GM23338 (cell line): ENCODE measurements at regions not wholly inside any gene's neighbourhood (a gene's known extent, or its start where the extent isn't known, plus 50 kb on each side); places are given as distances from the start of the nearest gene placed in this dataset.
A peak's percentile ranks its signal among the peaks of the same experiment; 100 is the strongest.

ENCODE experiments used
- ATAC-seq: fragments of 200-7000 bp; cut with Tn5 transposase; 3 replicates; pipeline ENCODE4 v1.9.1; 2020
- DNase-seq: peaks from one replicate; pipeline ENCODE4 v3.0.0-alpha.2; 2015; ENCODE audit warnings: low spot score
- H2AFZ ChIP-seq: fragments of 200-600 bp; sonication (generic); 2 replicates; pipeline ENCODE4 v1.8.0; 2016; ENCODE audit warnings: antibody characterized with exemption, mild to moderate bottlenecking, moderate library complexity
- H3F3A ChIP-seq: fragments of 200-600 bp; sonication (generic); replicated peaks from 2 replicates; pipeline ENCODE4 v1.8.0; 2017; ENCODE audit warnings: antibody characterized with exemption, mixed run types, low read depth
- H3K27ac ChIP-seq: fragments of 200-600 bp; sonication (generic); 2 replicates; pipeline ENCODE4 v1.6.1; 2016; ENCODE audit warnings: low read depth
- H3K27me3 ChIP-seq: fragments of 200-600 bp; sonication (generic); 2 replicates; pipeline ENCODE4 v1.8.0; 2016; ENCODE audit warnings: mild to moderate bottlenecking, mixed run types, moderate library complexity; ENCODE audit not compliant: insufficient read depth
- H3K36me3 ChIP-seq: fragments of 200-600 bp; sonication (generic); 2 replicates; pipeline ENCODE4 v1.8.0; 2016; ENCODE audit warnings: mild to moderate bottlenecking; ENCODE audit not compliant: insufficient read depth
- H3K4me1 ChIP-seq: fragments of 200-600 bp; sonication (generic); 2 replicates; pipeline ENCODE4 v1.8.0; 2016; ENCODE audit warnings: mild to moderate bottlenecking, moderate library complexity; ENCODE audit not compliant: insufficient read depth
- H3K4me2 ChIP-seq: fragments of 200-600 bp; sonication (generic); 2 replicates; pipeline ENCODE4 v1.7.1; 2017; ENCODE audit warnings: mixed run types
- H3K4me3 ChIP-seq: fragments of 200-600 bp; sonication (generic); 2 replicates; pipeline ENCODE4 v1.6.1; 2016; ENCODE audit warnings: mixed run types
- H3K79me2 ChIP-seq: fragments of 200-600 bp; sonication (generic); replicated peaks from 2 replicates; pipeline ENCODE4 v1.8.0; 2017; ENCODE audit warnings: mild to moderate bottlenecking; ENCODE audit not compliant: insufficient read depth
- H3K9me2 ChIP-seq: fragments of 200-600 bp; sonication (generic); 2 replicates; pipeline ENCODE4 v1.8.0; 2017; ENCODE audit not compliant: insufficient read depth
- H4K20me1 ChIP-seq: fragments of 200-600 bp; sonication (generic); replicated peaks from 2 replicates; pipeline ENCODE4 v1.8.0; 2017; ENCODE audit warnings: mild to moderate bottlenecking; ENCODE audit not compliant: insufficient read depth
- H3K27ac Mint-ChIP-seq: 2 replicates; pipeline ENCODE4 v1.8.0; 2020; ENCODE audit warnings: inconsistent platforms, mild to moderate bottlenecking, moderate library complexity, mixed read lengths
- H3K27me3 Mint-ChIP-seq: 3 replicates; pipeline ENCODE4 v1.8.0; 2022; ENCODE audit warnings: low read depth, mild to moderate bottlenecking, moderate library complexity, mixed read lengths, inconsistent platforms; ENCODE audit not compliant: insufficient read depth, poor library complexity
- H3K36me3 Mint-ChIP-seq: 3 replicates; pipeline ENCODE4 v1.8.0; 2021; ENCODE audit warnings: low read depth, mild to moderate bottlenecking, inconsistent platforms, moderate library complexity, mixed read lengths
- H3K4me1 Mint-ChIP-seq: 3 replicates; pipeline ENCODE4 v1.8.0; 2020; ENCODE audit warnings: mild to moderate bottlenecking, inconsistent platforms, mixed read lengths
- H3K4me3 Mint-ChIP-seq: 3 replicates; pipeline ENCODE4 v1.8.0; 2021; ENCODE audit warnings: moderate library complexity, mild to moderate bottlenecking, inconsistent platforms, mixed read lengths
- H3K9me3 Mint-ChIP-seq: 3 replicates; pipeline ENCODE4 v1.8.0; 2020; ENCODE audit warnings: moderate library complexity, mild to moderate bottlenecking, inconsistent platforms, mixed read lengths
- CREB1 ChIP-seq: fragments of 250-450 bp; sonication (Bioruptor Pico); IDR thresholded peaks from 2 replicates; pipeline ENCODE4 v1.5.0; 2020; ENCODE audit warnings: low read depth, mild to moderate bottlenecking, moderate library complexity
- CTCF ChIP-seq, 2 experiments: fragments of 200-600 bp in 1 of 2; sonication (generic) in 1 of 2; conservative IDR thresholded peaks; 2 replicates each; pipeline versions ENCODE4 v1.5.1 to v1.6.1; 2016 to 2017; ENCODE audit warnings: antibody characterized with exemption in 2 of 2, low read depth in 2 of 2, mild to moderate bottlenecking in 2 of 2, moderate library complexity in 1 of 2
- ETS1 ChIP-seq: IDR thresholded peaks from 2 replicates; pipeline ENCODE4 v1.6.1; 2016; ENCODE audit warnings: antibody characterized with exemption
- EZH2 ChIP-seq: fragments of 200-600 bp; sonication (generic); IDR thresholded peaks from one replicate; pipeline ENCODE4 v1.8.0; 2017; ENCODE audit warnings: antibody characterized with exemption, mild to moderate bottlenecking, low read depth; ENCODE audit not compliant: unreplicated experiment
- EZH2phosphoT487 ChIP-seq: fragments of 200-600 bp; sonication (generic); IDR thresholded peaks from one replicate; pipeline ENCODE4 v1.8.1; 2018; ENCODE audit warnings: antibody characterized with exemption; ENCODE audit not compliant: unreplicated experiment
- JUNB ChIP-seq: IDR thresholded peaks from one replicate; pipeline ENCODE4 v1.6.1; 2016; ENCODE audit warnings: antibody characterized with exemption; ENCODE audit not compliant: unreplicated experiment
- NANOG ChIP-seq: IDR thresholded peaks from 2 replicates; pipeline ENCODE4 v1.6.1; 2016; ENCODE audit warnings: antibody characterized with exemption, borderline replicate concordance
- POLR2AphosphoS5 ChIP-seq: IDR thresholded peaks from 2 replicates; pipeline ENCODE4 v1.6.1; 2016; ENCODE audit warnings: antibody characterized with exemption, low read depth
- REST ChIP-seq: IDR thresholded peaks from one replicate; pipeline ENCODE4 v1.6.1; 2018; ENCODE audit warnings: antibody characterized with exemption; ENCODE audit not compliant: unreplicated experiment
- STAT1 ChIP-seq: IDR thresholded peaks from one replicate; pipeline ENCODE4 v1.6.1; 2016; ENCODE audit warnings: antibody characterized with exemption; ENCODE audit not compliant: unreplicated experiment
- ZNF114 ChIP-seq: fragments of 250-450 bp; sonication (Bioruptor Pico); IDR thresholded peaks from 2 replicates; pipeline ENCODE4 v1.5.0; 2020; ENCODE audit warnings: mild to moderate bottlenecking, moderate library complexity
- ZNF331 ChIP-seq: fragments of 250-450 bp; sonication (Bioruptor Pico); IDR thresholded peaks from 2 replicates; pipeline ENCODE4 v1.5.0; 2020; ENCODE audit warnings: low read depth, mild to moderate bottlenecking, moderate library complexity
- ZNF462 ChIP-seq: fragments of 250-450 bp; sonication (Bioruptor Pico); IDR thresholded peaks from 2 replicates; pipeline ENCODE4 v1.5.0; 2020; ENCODE audit warnings: mild to moderate bottlenecking, moderate library complexity

- H3K4me1 Mint-ChIP-seq = peaks cover 17% of the 10 kb centered on the region
- H3K27me3 Mint-ChIP-seq = peaks cover 16% of the 10 kb centered on the region
Measured at GRCh38 chr7:140230516-140230860, 53.7 kb upstream of the KDM7A start.

More at GRCh38 chr7:140230516-140230860, 53.7 kb upstream of the KDM7A start:
- Histone ChIP-seq H2AFZ (peak overlapping the region; percentile 96), H3K27me3 (peaks cover 14% of the 10 kb centered on the region), H3F3A (no peaks in the 10 kb centered on the region), H3K36me3 (no peaks in the 10 kb centered on the region), H4K20me1 (no peaks in the 10 kb centered on the region), H3K27ac (no peak overlapping the region), H3K4me3 (peak overlapping the region; percentile 82), H3K79me2 (no peaks in the 10 kb centered on the region), H3K4me2 (peak overlapping the region; percentile 96), H3K9me2 (no peaks in the 10 kb centered on the region), H3K4me1 (peaks cover 13% of the 10 kb centered on the region)
- Mint-ChIP-seq H3K4me3 (peak overlapping the region; percentile 77), H3K27ac (no peak overlapping the region), H3K36me3 (no peaks in the 10 kb centered on the region), H3K9me3 (no peaks in the 10 kb centered on the region; the same call in 2 of the 3 replicates)
- TF ChIP-seq ETS1 = no peak
- no peak for TF ChIP-seq CTCF (conservative IDR thresholded peaks at IDR 0.05; ENCODE audit: low read depth in 2 of 2)
- no peak; the same call in 1 of the 2 replicates for TF ChIP-seq POLR2AphosphoS5
- no peak for TF ChIP-seq JUNB
- no peak for TF ChIP-seq ZNF462 (CRISPR knock-in tag)
- TF ChIP-seq ZNF114 (CRISPR knock-in tag) = no peak
- TF ChIP-seq CREB1 = no peak
- TF ChIP-seq NANOG = no peak
- no peak for TF ChIP-seq REST
- TF ChIP-seq ZNF331 (CRISPR knock-in tag) = no peak
- TF ChIP-seq STAT1 = no peak
- no peak for TF ChIP-seq EZH2phosphoT487
- no peak for TF ChIP-seq EZH2
- ATAC-seq = peak; percentile 7; the same call in 2 of the 3 replicates
- no peak for DNase-seq
